ENCODE measurements at regions not wholly inside any gene's neighbourhood (a gene's known extent, or its start where the extent isn't known, plus 50 kb on each side); places are given as distances from the start of the nearest gene placed in this dataset.

GRCh38 chr4:185902654-185903053 lies 90.7 kb upstream of the SORBS2 start:
- TF ChIP-seq, protein P1, sequence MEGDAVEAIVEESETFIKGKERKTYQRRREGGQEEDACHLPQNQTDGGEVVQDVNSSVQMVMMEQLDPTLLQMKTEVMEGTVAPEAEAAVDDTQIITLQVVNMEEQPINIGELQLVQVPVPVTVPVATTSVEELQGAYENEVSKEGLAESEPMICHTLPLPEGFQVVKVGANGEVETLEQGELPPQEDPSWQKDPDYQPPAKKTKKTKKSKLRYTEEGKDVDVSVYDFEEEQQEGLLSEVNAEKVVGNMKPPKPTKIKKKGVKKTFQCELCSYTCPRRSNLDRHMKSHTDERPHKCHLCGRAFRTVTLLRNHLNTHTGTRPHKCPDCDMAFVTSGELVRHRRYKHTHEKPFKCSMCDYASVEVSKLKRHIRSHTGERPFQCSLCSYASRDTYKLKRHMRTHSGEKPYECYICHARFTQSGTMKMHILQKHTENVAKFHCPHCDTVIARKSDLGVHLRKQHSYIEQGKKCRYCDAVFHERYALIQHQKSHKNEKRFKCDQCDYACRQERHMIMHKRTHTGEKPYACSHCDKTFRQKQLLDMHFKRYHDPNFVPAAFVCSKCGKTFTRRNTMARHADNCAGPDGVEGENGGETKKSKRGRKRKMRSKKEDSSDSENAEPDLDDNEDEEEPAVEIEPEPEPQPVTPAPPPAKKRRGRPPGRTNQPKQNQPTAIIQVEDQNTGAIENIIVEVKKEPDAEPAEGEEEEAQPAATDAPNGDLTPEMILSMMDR (IDR thresholded peaks at IDR 0.05), result no peak
- no peak for TF ChIP-seq POLR2A (IDR thresholded peaks at IDR 0.05)
